ENCODE measurements at regions not wholly inside any gene's neighbourhood (a gene's known extent, or its start where the extent isn't known, plus 50 kb on each side); places are given as distances from the start of the nearest gene placed in this dataset.

DNA sequence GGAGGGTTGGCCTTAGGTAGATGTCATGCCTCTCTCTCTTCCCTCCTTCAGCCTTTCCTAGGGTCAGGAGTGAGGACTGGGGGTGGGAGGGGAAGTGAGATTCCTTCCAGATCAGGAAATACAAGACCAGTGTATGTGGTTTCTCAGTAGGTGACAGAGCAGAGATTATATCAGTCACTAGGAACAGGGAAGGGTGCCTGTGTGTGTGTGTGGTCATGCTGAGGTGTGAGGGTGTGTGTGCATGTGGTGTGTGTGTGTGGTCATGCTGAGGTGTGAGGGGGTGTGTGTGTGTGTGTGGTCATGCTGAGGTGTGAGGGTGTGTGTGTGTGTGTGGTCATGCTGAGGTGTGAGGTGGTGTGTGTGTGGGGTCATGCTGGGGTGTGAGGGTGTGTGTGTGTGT lies 259.8 kb downstream of the LOXHD1 start:
- Mint-ChIP-seq H3K27ac (peak overlapping the region; percentile 76), H3K27me3 (no peaks in the 10 kb centered on the region), H3K36me3 (ENCODE audit: insufficient read depth) (no peaks in the 10 kb centered on the region), H3K9me3 (ENCODE audit: low read depth) (no peaks in the 10 kb centered on the region), H3K4me1 (ENCODE audit: low read depth) (no peaks in the 10 kb centered on the region), H3K4me3 (ENCODE audit: low read depth) (no peak overlapping the region)
- DNase-seq (ENCODE audit: low spot score, unreplicated experiment): no peak
- TF ChIP-seq CTCF (IDR thresholded peaks at IDR 0.05; ENCODE audit: unreplicated experiment): no peak

DNA sequence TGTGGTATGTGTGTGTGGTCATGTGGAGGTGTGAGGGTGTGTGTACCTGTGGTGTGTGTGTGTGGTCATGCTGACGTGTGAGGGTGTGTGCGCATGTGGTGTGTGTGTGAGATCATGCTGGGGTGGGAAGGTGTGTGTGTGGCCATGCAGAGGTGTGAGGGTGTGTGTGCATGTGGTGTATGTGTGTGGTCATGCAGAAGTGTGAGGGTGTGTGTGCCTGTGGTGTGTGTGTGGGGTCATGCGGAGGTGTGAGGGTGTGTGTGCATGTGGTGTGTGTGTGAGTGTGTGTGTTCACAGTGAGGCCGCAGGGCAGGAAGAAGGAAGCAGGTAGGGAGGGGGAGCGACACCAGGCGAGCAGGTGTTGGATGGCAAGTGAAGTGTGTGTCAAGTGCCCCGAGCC lies 259.0 kb downstream of the LOXHD1 start:
- no peaks in the 10 kb centered on the region for H3K36me3 Mint-ChIP-seq (ENCODE audit: insufficient read depth)
- no peak overlapping the region for H3K4me3 Mint-ChIP-seq (ENCODE audit: low read depth)
- H3K4me1 Mint-ChIP-seq (ENCODE audit: low read depth): no peaks in the 10 kb centered on the region
- TF ChIP-seq CTCF (IDR thresholded peaks at IDR 0.05; ENCODE audit: unreplicated experiment): no peak
- no peak overlapping the region for H3K27ac Mint-ChIP-seq
- DNase-seq (ENCODE audit: low spot score, unreplicated experiment): no peak
- no peaks in the 10 kb centered on the region for H3K27me3 Mint-ChIP-seq
- no peaks in the 10 kb centered on the region for H3K9me3 Mint-ChIP-seq (ENCODE audit: low read depth)

DNA sequence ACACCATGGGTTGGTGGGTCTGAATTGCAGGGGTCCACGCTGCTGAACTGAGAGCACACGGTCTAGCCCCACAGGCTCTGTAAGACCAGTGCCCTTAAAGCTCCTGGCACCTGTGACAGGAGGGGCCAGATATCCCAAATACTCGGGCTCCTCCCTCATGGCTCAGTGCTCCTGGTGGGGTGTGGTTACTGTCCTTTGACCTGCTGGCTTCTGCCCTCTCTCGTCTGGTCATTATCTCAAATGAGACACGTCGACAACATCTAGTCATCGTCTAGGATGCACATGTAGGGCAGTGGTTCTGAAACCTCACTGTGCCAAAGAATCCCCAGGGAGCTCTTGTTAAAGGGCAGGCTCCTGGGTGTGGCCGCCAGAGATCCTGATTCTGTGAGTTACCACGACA lies 258.4 kb downstream of the LOXHD1 start:
- no peaks in the 10 kb centered on the region for H3K27me3 Mint-ChIP-seq
- no peak for TF ChIP-seq CTCF (IDR thresholded peaks at IDR 0.05; ENCODE audit: unreplicated experiment)
- no peaks in the 10 kb centered on the region for H3K36me3 Mint-ChIP-seq (ENCODE audit: insufficient read depth)
- no peak overlapping the region for H3K27ac Mint-ChIP-seq
- H3K4me1 Mint-ChIP-seq (ENCODE audit: low read depth): no peaks in the 10 kb centered on the region
- H3K9me3 Mint-ChIP-seq (ENCODE audit: low read depth): no peaks in the 10 kb centered on the region
- DNase-seq (ENCODE audit: low spot score, unreplicated experiment): no peak
- no peak overlapping the region for H3K4me3 Mint-ChIP-seq (ENCODE audit: low read depth)

GRCh38 chr18:46399303-46399702 lies 257.7 kb downstream of the LOXHD1 start:
- Mint-ChIP-seq H3K4me1 (ENCODE audit: low read depth) (no peaks in the 10 kb centered on the region), H3K4me3 (ENCODE audit: low read depth) (no peak overlapping the region), H3K36me3 (ENCODE audit: insufficient read depth) (no peaks in the 10 kb centered on the region), H3K27ac (no peak overlapping the region), H3K9me3 (ENCODE audit: low read depth) (no peaks in the 10 kb centered on the region), H3K27me3 (no peaks in the 10 kb centered on the region)
- TF ChIP-seq CTCF (IDR thresholded peaks at IDR 0.05; ENCODE audit: unreplicated experiment): no peak
- no peak for DNase-seq (ENCODE audit: low spot score, unreplicated experiment)

GRCh38 chr18:46400449-46400848 lies 256.6 kb downstream of the LOXHD1 start:
- no peaks in the 10 kb centered on the region for H3K27me3 Mint-ChIP-seq
- no peaks in the 10 kb centered on the region for H3K9me3 Mint-ChIP-seq (ENCODE audit: low read depth)
- H3K27ac Mint-ChIP-seq: no peak overlapping the region
- no peaks in the 10 kb centered on the region for H3K4me1 Mint-ChIP-seq (ENCODE audit: low read depth)
- H3K4me3 Mint-ChIP-seq (ENCODE audit: low read depth): no peak overlapping the region
- TF ChIP-seq CTCF (IDR thresholded peaks at IDR 0.05; ENCODE audit: unreplicated experiment): no peak
- H3K36me3 Mint-ChIP-seq (ENCODE audit: insufficient read depth): no peaks in the 10 kb centered on the region
- no peak for DNase-seq (ENCODE audit: low spot score, unreplicated experiment)

All from progenitor cell of endocrine pancreas (in vitro differentiated cells).